ENCODE measurements at regions not wholly inside any gene's neighbourhood (a gene's known extent, or its start where the extent isn't known, plus 50 kb on each side); places are given as distances from the start of the nearest gene placed in this dataset.

- no peak for DNase-seq (ENCODE audit: low read depth in 2 of 2)
Observed at GRCh38 chr15:99508852-99509251, 56.9 kb upstream of the MEF2A start.

GRCh38 chr15:99509686-99510461, 55.9 kb upstream of the MEF2A start:
- no peak for DNase-seq (ENCODE audit: low read depth in 2 of 2)

GRCh38 chr15:99511531-99511865, 54.3 kb upstream of the MEF2A start:
- DNase-seq (ENCODE audit: low read depth in 2 of 2), result peak; percentile 59 to 64

- DNase-seq (ENCODE audit: low read depth in 2 of 2), result no peak
Observed at GRCh38 chr15:99511866-99512661, 53.7 kb upstream of the MEF2A start.

GRCh38 chr15:99514306-99514705, 51.5 kb upstream of the MEF2A start:
- no peak for DNase-seq (ENCODE audit: low read depth in 2 of 2)

All from fibroblast of skin of left quadriceps (primary cell).